Esophagus squamous epithelium (tissue), 5 donors: ENCODE measurements at regions not wholly inside any gene's neighbourhood (a gene's known extent, or its start where the extent isn't known, plus 50 kb on each side); places are given as distances from the start of the nearest gene placed in this dataset.

Source experiments
- DNase-seq: peaks from one replicate; lab custom pipeline; 2025; lab: John Stamatoyannopoulos, UW
- H3K27ac ChIP-seq, 4 donors: fragments of 200-600 bp; sonication (generic); one replicate each; pipeline ENCODE4 v1.5.1; 2016 to 2019; ENCODE audit warnings: mild to moderate bottlenecking in 1 of 4
- H3K27me3 ChIP-seq, 4 donors: fragments of 200-600 bp; sonication (generic); 1 replicate in 3 of 4; 2 replicates in 1 of 4; pipeline versions ENCODE4 v1.5.1 to v1.6.0; 2017 to 2021; ENCODE audit warnings: antibody characterized with exemption in 1 of 4
- H3K36me3 ChIP-seq, 3 donors: fragments of 200-600 bp; sonication (generic); one replicate each; pipeline ENCODE4 v1.5.1; 2016 to 2019
- H3K4me1 ChIP-seq, 3 donors: fragments of 200-600 bp; sonication (generic); one replicate each; pipeline ENCODE4 v1.5.1; 2017 to 2019
- H3K4me3 ChIP-seq, 4 donors: fragments of 200-600 bp; sonication (generic); 1 replicate in 3 of 4; 2 replicates in 1 of 4; pipeline ENCODE4 v1.5.1; 2016 to 2019; ENCODE audit warnings: mild to moderate bottlenecking in 2 of 4, moderate library complexity in 1 of 4
- H3K9me3 ChIP-seq, 3 donors: fragments of 200-600 bp; sonication (generic); one replicate each; pipeline ENCODE4 v1.5.1; 2016 to 2019
- POLR2A ChIP-seq, 4 donors: fragments of 450-650 bp; IDR thresholded peaks; one replicate each; pipeline ENCODE4 v1.6.1; 2017; ENCODE audit warnings: antibody characterized with exemption in 4 of 4, mild to moderate bottlenecking in 4 of 4, moderate library complexity in 3 of 4
- WGBS, 2 donors: methylation state at CpG; one replicate each; pipeline ENCODE4 v1.1.5; 2018; 5-methylcytosine and 5-hydroxymethylcytosine counted together
- intact Hi-C: fragments of 100-400 bp; cut with DNase I; formaldehyde crosslinking; loops from one replicate; pipeline ENCODE4 v1.15.0; 2022
- TF ChIP-seq, protein P1 (sequence below), 6 experiments: fragments of 450-650 bp in 4 of 6; fragments of 200-600 bp in 2 of 6; sonication (generic) in 2 of 6; IDR thresholded peaks; one replicate each; pipeline ENCODE4 v1.5.1; 2016 to 2019; ENCODE audit warnings: antibody characterized with exemption in 6 of 6, mild to moderate bottlenecking in 4 of 6, moderate library complexity in 4 of 6
- donor health status: DM: yes; HTN: yes; CAD: no.

DNA sequence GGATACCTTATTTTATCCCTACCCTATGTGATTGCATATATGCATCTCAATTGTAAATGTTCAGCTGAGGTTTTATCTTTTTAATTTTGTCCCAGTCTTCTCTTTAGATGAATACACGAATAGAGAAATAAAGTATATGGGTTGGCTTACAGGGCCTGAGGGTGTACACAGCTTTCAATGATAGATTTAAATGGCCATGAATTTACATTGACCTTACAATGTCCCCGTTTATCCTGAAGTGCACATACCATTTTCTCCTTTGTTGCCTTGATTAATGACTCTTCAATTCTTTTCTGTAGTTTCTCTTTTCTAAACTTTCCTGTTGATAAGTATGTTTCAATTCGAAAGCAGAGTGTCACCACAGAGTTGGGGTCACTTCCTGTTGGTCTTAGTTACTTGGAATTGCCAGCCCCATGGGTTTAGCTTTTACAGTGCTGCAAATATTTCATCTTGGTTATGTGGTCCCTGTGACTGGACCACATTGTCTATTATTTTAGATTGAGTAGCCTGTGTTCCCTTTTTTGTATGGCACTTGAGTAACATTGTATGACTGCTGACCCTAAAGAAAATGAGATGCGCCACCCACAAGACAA is 1616.3 kb upstream of the ACVR2A start:
- H3K36me3 ChIP-seq, result no peaks in the 10 kb centered on the region
- no peak overlapping the region for H3K4me3 ChIP-seq
- H3K27me3 ChIP-seq, result no peaks in the 10 kb centered on the region

DNA sequence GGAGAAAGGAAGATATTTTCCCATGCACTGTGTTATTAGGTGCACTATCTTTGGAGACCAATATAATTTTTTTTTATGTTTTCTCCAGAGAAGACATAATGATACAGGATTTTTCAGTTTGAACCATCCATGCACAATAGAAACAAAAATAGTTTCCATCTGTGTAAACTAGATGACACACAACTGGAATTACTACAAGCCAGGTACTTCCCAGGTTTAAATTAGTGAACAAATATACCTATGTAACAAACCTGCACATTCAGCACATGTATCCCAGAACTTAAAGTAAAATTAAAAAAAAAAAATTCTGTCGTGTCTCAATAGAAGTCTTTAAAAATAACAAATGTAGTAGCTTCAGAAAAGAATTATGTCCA is 1616.8 kb upstream of the ACVR2A start:
- intact Hi-C loops, result no loop called here
- WGBS, 2 donors, result 33 to 48% methylated on average over 1 of the region's 1 CpG
- TF ChIP-seq, protein P1, sequence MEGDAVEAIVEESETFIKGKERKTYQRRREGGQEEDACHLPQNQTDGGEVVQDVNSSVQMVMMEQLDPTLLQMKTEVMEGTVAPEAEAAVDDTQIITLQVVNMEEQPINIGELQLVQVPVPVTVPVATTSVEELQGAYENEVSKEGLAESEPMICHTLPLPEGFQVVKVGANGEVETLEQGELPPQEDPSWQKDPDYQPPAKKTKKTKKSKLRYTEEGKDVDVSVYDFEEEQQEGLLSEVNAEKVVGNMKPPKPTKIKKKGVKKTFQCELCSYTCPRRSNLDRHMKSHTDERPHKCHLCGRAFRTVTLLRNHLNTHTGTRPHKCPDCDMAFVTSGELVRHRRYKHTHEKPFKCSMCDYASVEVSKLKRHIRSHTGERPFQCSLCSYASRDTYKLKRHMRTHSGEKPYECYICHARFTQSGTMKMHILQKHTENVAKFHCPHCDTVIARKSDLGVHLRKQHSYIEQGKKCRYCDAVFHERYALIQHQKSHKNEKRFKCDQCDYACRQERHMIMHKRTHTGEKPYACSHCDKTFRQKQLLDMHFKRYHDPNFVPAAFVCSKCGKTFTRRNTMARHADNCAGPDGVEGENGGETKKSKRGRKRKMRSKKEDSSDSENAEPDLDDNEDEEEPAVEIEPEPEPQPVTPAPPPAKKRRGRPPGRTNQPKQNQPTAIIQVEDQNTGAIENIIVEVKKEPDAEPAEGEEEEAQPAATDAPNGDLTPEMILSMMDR (IDR thresholded peaks at IDR 0.05), result no peak
- TF ChIP-seq POLR2A (IDR thresholded peaks at IDR 0.05), result no peak
- Histone ChIP-seq H3K27ac (no peak overlapping the region), H3K36me3 (no peaks in the 10 kb centered on the region), H3K4me1 (no peaks in the 10 kb centered on the region), H3K9me3 (no peaks in the 10 kb centered on the region), H3K4me3 (no peak overlapping the region), H3K27me3 (no peaks in the 10 kb centered on the region)
- no peak for DNase-seq

More for the DNA sequence above, 1616.3 kb upstream of the ACVR2A start:
- intact Hi-C loops, result no loop called here
- TF ChIP-seq, protein P1 (IDR thresholded peaks at IDR 0.05), result no peak
- TF ChIP-seq POLR2A (IDR thresholded peaks at IDR 0.05), result no peak
- DNase-seq, result no peak
- WGBS, 2 donors, result 56 to 58% methylated on average over 4 of the region's 4 CpGs
- Histone ChIP-seq H3K4me1 (no peaks in the 10 kb centered on the region), H3K9me3 (no peaks in the 10 kb centered on the region), H3K27ac (no peak overlapping the region)

DNA sequence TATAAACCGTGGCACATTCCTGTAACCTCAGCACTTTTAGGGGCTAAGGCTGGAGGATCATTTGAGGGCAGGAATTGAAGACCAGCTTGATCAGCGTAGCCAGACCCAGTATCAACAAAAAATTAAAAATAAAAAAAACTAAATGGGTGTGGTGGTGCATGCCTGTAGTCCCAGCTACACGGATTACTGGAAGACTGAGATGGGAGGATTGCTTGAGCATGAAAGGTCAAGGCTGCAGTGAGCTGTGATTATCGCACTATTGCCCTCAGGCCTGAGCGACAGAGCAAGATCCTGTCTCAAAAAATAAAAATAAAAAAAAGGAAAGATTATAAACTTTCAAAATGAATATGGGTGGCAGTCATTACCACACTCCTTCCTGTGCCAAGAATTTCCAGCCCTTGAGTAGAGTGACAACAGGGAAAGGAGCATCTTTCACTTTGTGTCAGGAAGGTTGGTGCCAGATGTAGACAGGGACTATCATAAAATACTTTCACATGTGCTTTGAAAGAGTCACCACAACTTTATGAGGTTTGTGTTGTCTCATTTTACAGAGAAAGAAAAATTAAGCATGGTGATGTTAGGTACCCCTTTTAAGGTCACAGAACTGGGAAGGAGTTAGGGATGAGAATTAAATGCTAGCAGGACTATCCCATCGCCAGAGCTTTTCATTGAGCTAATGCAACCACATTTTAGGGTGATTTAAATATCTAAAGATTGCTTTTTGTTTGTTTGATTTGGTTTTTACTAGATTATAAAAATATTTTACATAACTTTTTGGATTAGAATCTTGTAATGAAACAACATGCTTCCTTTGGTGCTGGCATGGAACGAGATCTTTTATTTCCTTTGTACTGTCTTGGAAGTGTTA is 1617.4 kb upstream of the ACVR2A start:
- Histone ChIP-seq H3K27me3 (no peaks in the 10 kb centered on the region), H3K27ac (no peak overlapping the region), H3K9me3 (no peaks in the 10 kb centered on the region), H3K4me3 (no peak overlapping the region), H3K36me3 (no peaks in the 10 kb centered on the region), H3K4me1 (no peaks in the 10 kb centered on the region)
- no peak for TF ChIP-seq POLR2A (IDR thresholded peaks at IDR 0.05)
- TF ChIP-seq, protein P1 (IDR thresholded peaks at IDR 0.05), result no peak
- intact Hi-C loops, result no loop called here
- whole genome bisulfite sequencing, 2 donors, result 68 to 70% methylated on average over 7 of the region's 7 CpGs
- DNase-seq, result no peak

DNA sequence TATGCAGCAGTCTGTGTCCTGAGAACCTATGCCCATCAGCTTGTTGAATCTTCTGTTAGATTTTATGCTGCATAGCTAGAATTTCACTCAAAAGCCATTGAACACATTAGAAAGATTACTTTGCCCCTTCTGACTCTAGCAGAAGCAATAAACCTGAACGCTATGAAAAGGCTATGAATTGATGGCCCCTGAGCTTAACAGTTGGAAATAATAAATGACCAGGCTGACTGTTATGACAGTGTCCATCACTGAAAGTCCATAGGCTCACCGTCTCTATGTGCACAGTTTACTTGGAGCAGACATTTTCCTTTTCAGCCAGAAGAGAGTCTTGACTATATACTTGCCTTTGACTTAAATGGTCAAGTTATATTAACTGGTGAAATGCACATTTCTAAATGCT is 1618.8 kb upstream of the ACVR2A start:
- H3K4me3 ChIP-seq, result no peak overlapping the region
- no peaks in the 10 kb centered on the region for H3K27me3 ChIP-seq
- H3K9me3 ChIP-seq, result no peaks in the 10 kb centered on the region
- intact Hi-C loops, result no loop called here
- H3K36me3 ChIP-seq, result no peaks in the 10 kb centered on the region
- WGBS, 2 donors, result 82 to 93% methylated on average over 2 of the region's 2 CpGs
- H3K27ac ChIP-seq, result no peak overlapping the region
- no peak for TF ChIP-seq POLR2A (IDR thresholded peaks at IDR 0.05)
- TF ChIP-seq, protein P1 (IDR thresholded peaks at IDR 0.05), result no peak
- no peak for DNase-seq
- no peaks in the 10 kb centered on the region for H3K4me1 ChIP-seq

DNA sequence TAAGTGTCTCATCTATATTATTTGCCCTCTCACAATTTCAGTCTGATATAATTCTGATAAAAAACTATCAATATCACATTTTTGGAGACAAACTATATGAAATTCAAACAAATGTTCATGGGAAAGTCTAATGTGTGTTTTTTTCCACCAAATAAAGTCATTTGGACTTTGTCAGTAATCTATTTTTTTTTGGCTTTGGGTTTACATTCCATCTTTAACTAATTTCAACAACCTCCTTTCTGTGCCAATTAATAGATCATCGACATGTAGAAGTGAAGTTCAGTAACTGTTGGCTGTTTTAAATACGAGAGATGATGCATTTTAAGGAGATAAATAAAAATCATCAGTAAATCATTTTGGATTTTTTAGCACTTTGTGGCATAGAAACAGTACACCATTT is 1623.0 kb upstream of the ACVR2A start:
- no peak for TF ChIP-seq POLR2A (IDR thresholded peaks at IDR 0.05)
- TF ChIP-seq, protein P1 (IDR thresholded peaks at IDR 0.05), result no peak
- no peaks in the 10 kb centered on the region for H3K4me1 ChIP-seq
- intact Hi-C loops, result no loop called here
- no peak overlapping the region for H3K4me3 ChIP-seq
- H3K27me3 ChIP-seq, result no peaks in the 10 kb centered on the region
- 68 to 76% methylated on average over 2 of the region's 2 CpGs for WGBS, 2 donors
- no peaks in the 10 kb centered on the region for H3K9me3 ChIP-seq
- DNase-seq, result no peak
- no peak overlapping the region for H3K27ac ChIP-seq
- H3K36me3 ChIP-seq, result no peaks in the 10 kb centered on the region
